ENCODE measurements at regions not wholly inside any gene's neighbourhood (a gene's known extent, or its start where the extent isn't known, plus 50 kb on each side); places are given as distances from the start of the nearest gene placed in this dataset.

- TF ChIP-seq RAD21 (IDR thresholded peaks at IDR 0.05; ENCODE audit: insufficient read depth, low read depth, low read length), result no peak
- TF ChIP-seq SP1 (IDR thresholded peaks at IDR 0.05; ENCODE audit: low read depth, low read length), result no peak
- no peak for TF ChIP-seq SREBF2 (IDR thresholded peaks at IDR 0.05; ENCODE audit: low read length)
- TF ChIP-seq, protein P1, sequence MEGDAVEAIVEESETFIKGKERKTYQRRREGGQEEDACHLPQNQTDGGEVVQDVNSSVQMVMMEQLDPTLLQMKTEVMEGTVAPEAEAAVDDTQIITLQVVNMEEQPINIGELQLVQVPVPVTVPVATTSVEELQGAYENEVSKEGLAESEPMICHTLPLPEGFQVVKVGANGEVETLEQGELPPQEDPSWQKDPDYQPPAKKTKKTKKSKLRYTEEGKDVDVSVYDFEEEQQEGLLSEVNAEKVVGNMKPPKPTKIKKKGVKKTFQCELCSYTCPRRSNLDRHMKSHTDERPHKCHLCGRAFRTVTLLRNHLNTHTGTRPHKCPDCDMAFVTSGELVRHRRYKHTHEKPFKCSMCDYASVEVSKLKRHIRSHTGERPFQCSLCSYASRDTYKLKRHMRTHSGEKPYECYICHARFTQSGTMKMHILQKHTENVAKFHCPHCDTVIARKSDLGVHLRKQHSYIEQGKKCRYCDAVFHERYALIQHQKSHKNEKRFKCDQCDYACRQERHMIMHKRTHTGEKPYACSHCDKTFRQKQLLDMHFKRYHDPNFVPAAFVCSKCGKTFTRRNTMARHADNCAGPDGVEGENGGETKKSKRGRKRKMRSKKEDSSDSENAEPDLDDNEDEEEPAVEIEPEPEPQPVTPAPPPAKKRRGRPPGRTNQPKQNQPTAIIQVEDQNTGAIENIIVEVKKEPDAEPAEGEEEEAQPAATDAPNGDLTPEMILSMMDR (IDR thresholded peaks at IDR 0.05 in 2 of 3, conservative IDR thresholded peaks at IDR 0.05 in 1 of 3; ENCODE audit: control insufficient read depth in 2 of 3, extremely low read depth in 1 of 3, insufficient read depth in 1 of 3, low read depth in 3 of 3, low read length in 3 of 3), result no peak
- no peak for TF ChIP-seq MAX (IDR thresholded peaks at IDR 0.05; ENCODE audit: low read depth, low read length)
- TF ChIP-seq BRCA1 (IDR thresholded peaks at IDR 0.05; ENCODE audit: low read depth, low read length), result no peak
- TF ChIP-seq POLR2A (IDR thresholded peaks at IDR 0.05; ENCODE audit: low read depth, low read length), result no peak
- TF ChIP-seq, protein P2, sequence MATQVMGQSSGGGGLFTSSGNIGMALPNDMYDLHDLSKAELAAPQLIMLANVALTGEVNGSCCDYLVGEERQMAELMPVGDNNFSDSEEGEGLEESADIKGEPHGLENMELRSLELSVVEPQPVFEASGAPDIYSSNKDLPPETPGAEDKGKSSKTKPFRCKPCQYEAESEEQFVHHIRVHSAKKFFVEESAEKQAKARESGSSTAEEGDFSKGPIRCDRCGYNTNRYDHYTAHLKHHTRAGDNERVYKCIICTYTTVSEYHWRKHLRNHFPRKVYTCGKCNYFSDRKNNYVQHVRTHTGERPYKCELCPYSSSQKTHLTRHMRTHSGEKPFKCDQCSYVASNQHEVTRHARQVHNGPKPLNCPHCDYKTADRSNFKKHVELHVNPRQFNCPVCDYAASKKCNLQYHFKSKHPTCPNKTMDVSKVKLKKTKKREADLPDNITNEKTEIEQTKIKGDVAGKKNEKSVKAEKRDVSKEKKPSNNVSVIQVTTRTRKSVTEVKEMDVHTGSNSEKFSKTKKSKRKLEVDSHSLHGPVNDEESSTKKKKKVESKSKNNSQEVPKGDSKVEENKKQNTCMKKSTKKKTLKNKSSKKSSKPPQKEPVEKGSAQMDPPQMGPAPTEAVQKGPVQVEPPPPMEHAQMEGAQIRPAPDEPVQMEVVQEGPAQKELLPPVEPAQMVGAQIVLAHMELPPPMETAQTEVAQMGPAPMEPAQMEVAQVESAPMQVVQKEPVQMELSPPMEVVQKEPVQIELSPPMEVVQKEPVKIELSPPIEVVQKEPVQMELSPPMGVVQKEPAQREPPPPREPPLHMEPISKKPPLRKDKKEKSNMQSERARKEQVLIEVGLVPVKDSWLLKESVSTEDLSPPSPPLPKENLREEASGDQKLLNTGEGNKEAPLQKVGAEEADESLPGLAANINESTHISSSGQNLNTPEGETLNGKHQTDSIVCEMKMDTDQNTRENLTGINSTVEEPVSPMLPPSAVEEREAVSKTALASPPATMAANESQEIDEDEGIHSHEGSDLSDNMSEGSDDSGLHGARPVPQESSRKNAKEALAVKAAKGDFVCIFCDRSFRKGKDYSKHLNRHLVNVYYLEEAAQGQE (IDR thresholded peaks at IDR 0.05; ENCODE audit: low read depth, low read length), result no peak
- no peak for TF ChIP-seq EP300 (IDR thresholded peaks at IDR 0.05; ENCODE audit: borderline replicate concordance in 1 of 2, control insufficient read depth in 1 of 2, low read depth in 2 of 2, low read length in 2 of 2)
Observed at GRCh38 chr9:3600672-3601071, 74.9 kb upstream of the RFX3 start.
